Activated B cell treated with CpG ODN at 0.5 μM for 24 hours (primary cell): ENCODE measurements at regions not wholly inside any gene's neighbourhood (a gene's known extent, or its start where the extent isn't known, plus 50 kb on each side); places are given as distances from the start of the nearest gene placed in this dataset.

Experiments
- ATAC-seq: fragments of 200-7000 bp; cut with Tn5 transposase; one replicate; pipeline ENCODE4 v1.10.0; 2021; ENCODE audit warnings: low read depth, mild to moderate bottlenecking, moderate library complexity
- CTCF ChIA-PET: fragments of 350-600 bp; sonication (Branson Sonifier 250); formaldehyde crosslinking; loops from one replicate; lab custom pipeline; 2021; ENCODE audit warnings: antibody characterized with exemption; lab: Charles Lee
- POLR2A ChIA-PET: fragments of 350-600 bp; sonication (Branson Sonifier 250); formaldehyde crosslinking; loops from one replicate; lab custom pipeline; 2021; ENCODE audit warnings: antibody characterized with exemption; lab: Charles Lee
- DNase-seq: peaks from one replicate; pipeline ENCODE4 v3.0.0; 2022
- H3K27ac Mint-ChIP-seq: one replicate; pipeline ENCODE4 v1.8.0; 2020; ENCODE audit warnings: mixed read lengths
- H3K27me3 Mint-ChIP-seq: one replicate; pipeline ENCODE4 v1.8.0; 2021; ENCODE audit warnings: mixed read lengths
- H3K36me3 Mint-ChIP-seq: one replicate; pipeline ENCODE4 v1.8.0; 2021; ENCODE audit warnings: low read depth, mixed read lengths
- H3K4me1 Mint-ChIP-seq: one replicate; pipeline ENCODE4 v1.8.0; 2021; ENCODE audit warnings: mixed read lengths
- H3K4me3 Mint-ChIP-seq: one replicate; pipeline ENCODE4 v1.8.0; 2020; ENCODE audit warnings: mild to moderate bottlenecking, mixed read lengths
- H3K9me3 Mint-ChIP-seq: one replicate; pipeline ENCODE4 v1.8.0; 2020; ENCODE audit warnings: mixed read lengths
- intact Hi-C: fragments of 100-400 bp; cut with micrococcal nuclease; formaldehyde crosslinking; loops from one replicate; pipeline ENCODE4 v1.15.1; 2024
- TF ChIP-seq, protein P1 (sequence below): fragments of 200-600 bp; IDR thresholded peaks from one replicate; pipeline ENCODE4 v1.8.0; 2022; ENCODE audit warnings: antibody characterized with exemption, mild to moderate bottlenecking

DNA sequence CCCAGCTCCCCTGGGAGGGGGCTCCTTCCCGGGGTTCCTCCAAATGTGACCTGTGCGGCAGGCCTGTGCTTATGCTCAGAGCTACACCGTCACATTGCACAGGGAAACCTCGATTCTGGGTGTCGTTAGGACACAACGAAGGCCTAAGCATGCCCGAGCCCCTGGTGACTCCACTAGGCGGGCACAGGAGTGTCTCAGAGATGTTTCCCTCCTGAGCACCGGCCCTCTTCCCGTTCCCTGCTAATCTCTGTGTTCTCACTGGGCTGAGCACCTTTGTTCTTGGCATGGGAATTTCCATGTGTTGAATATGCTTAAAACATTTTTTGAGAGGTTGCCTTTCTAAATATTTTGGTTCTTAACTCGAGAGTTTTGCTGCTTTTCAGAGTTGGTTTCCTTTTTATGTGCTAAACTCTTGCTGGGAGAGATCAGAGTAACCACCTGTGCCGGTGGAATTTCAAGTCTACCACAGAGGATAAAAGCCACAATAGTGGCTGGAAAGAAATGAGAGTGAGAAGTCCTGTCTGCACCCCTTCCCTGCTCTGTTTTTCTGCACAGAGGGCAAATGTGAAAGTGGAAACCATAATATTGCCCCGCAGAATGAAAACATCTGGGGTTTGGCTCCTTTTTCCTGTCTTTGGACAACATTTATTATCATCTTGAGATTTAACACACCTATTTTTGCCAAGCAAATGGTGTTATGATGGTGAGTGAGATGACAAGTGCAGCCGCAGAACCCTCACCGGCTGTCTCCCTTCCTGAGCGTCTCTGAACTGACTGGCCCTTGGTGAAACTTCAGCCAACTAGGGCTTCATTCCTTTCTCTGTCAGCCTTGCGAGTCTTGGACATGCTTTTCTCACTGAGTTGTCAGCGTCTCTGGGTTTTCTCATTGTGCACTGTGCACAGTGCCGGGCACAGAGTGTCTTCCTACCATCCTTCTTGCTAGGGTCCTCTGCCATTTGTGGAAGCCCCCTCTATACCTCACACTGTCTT is 154.1 kb downstream of the VAPA start:
- Mint-ChIP-seq H3K4me3 (no peak overlapping the region), H3K27ac (no peak overlapping the region), H3K36me3 (no peaks in the 10 kb centered on the region), H3K27me3 (peaks cover 5% of the 10 kb centered on the region), H3K9me3 (no peaks in the 10 kb centered on the region), H3K4me1 (no peaks in the 10 kb centered on the region)
- POLR2A ChIA-PET = no interaction called here
- intact Hi-C loops = no loop called here
- no peak for ATAC-seq
- no peak for DNase-seq
- CTCF ChIA-PET = no interaction called here
- TF ChIP-seq, protein P1, sequence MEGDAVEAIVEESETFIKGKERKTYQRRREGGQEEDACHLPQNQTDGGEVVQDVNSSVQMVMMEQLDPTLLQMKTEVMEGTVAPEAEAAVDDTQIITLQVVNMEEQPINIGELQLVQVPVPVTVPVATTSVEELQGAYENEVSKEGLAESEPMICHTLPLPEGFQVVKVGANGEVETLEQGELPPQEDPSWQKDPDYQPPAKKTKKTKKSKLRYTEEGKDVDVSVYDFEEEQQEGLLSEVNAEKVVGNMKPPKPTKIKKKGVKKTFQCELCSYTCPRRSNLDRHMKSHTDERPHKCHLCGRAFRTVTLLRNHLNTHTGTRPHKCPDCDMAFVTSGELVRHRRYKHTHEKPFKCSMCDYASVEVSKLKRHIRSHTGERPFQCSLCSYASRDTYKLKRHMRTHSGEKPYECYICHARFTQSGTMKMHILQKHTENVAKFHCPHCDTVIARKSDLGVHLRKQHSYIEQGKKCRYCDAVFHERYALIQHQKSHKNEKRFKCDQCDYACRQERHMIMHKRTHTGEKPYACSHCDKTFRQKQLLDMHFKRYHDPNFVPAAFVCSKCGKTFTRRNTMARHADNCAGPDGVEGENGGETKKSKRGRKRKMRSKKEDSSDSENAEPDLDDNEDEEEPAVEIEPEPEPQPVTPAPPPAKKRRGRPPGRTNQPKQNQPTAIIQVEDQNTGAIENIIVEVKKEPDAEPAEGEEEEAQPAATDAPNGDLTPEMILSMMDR = no peak

DNA sequence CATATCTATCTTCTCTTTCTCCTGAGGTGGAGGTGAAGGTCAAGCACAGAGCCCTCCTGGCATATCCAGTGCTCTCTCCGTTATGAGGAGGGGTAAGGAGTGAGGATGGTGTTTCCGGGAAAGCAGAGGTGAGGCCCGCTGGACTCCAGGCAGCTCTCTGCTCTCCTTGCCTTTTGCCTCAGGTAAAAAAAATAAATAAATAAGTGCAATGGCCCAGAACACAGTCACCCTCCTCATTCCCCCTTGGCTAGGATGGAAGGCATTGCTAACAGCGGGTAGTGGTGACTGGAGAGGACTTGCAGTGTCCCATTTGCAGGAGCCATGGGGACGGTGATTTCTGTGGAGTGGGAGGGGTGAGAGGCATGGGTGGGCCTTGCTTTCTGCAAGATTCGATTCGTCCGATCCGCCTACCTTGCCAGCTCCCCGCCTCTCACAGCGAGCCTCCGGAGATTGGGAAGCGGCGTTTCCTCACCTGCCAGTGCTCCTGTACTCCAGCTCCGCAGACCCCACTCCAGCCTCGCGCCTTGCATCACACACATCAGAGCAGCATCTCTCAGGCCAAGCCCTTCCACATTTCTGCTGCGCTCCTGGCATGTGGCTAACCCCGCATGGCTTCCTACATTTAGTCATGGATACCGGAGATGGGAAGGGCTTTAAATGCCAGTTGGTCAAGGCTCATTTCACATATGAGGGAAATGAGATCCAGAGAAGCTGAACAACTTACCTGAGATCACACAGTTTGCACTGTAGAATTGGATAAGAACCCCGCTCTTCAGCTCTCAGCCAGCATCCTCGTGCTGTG is 155.2 kb downstream of the VAPA start:
- TF ChIP-seq, protein P1 = no peak
- CTCF ChIA-PET = no interaction called here
- POLR2A ChIA-PET = no interaction called here
- DNase-seq = no peak
- H3K9me3 Mint-ChIP-seq = no peaks in the 10 kb centered on the region
- peaks cover 5% of the 10 kb centered on the region for H3K27me3 Mint-ChIP-seq
- H3K4me3 Mint-ChIP-seq = no peak overlapping the region
- intact Hi-C loops = no loop called here
- H3K36me3 Mint-ChIP-seq = no peaks in the 10 kb centered on the region
- H3K4me1 Mint-ChIP-seq = no peaks in the 10 kb centered on the region
- ATAC-seq = no peak
- H3K27ac Mint-ChIP-seq = no peak overlapping the region

DNA sequence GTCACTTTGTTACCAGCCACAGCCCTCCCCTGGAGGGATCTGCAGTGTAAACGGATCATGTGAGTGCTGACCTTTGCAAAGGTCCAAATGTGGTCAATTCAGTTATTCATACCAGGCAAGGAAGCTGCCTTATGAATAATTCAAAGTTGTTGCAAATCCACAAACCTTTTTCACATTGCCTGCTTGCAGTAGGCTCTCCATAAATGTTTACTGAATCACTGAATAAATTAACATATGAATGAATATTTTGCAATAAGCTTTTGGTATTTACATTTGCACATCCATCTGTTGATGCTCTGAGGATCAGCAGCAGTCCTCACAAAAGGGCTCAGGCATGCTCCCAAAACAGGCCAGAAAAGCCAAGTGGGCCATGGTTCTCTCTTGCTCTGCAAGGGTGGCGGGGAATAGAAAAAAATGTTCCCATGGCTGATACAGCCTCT is 156.8 kb downstream of the VAPA start:
- TF ChIP-seq, protein P1 = no peak
- peaks cover 2% of the 10 kb centered on the region for H3K27me3 Mint-ChIP-seq
- H3K36me3 Mint-ChIP-seq = no peaks in the 10 kb centered on the region
- no peaks in the 10 kb centered on the region for H3K4me1 Mint-ChIP-seq
- H3K27ac Mint-ChIP-seq = no peak overlapping the region
- no peak for ATAC-seq
- H3K9me3 Mint-ChIP-seq = no peaks in the 10 kb centered on the region
- POLR2A ChIA-PET = no interaction called here
- intact Hi-C loops = no loop called here
- CTCF ChIA-PET = no interaction called here
- no peak for DNase-seq
- no peak overlapping the region for H3K4me3 Mint-ChIP-seq

DNA sequence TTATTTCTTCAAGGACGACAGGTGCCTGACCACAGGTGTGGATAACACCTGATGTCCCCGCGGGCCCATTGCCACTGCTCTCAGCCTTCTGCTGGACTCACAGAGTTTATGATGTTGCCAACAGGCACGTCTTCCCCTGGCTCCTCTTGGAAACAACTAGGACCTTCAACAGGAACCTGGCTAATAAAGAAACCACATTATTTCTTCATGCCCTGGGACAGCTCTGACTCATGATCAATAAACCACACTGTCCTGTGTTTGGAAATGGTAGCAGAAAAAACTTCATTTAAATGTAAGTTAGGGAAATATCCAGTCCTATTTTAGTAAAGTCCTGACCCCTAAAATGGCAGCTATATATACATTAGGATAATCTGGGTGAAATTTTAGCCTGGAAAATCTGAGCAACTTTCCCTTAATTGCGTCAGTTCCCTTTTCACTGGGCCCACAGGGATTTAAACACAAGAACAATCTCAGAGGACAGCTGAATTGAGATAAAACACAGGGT is 158.9 kb downstream of the VAPA start:
- intact Hi-C loops = no loop called here
- DNase-seq = no peak
- ChIA-PET CTCF (no interaction called here), POLR2A (no interaction called here)
- H3K4me3 Mint-ChIP-seq = no peak overlapping the region
- TF ChIP-seq, protein P1 = no peak
- H3K4me1 Mint-ChIP-seq = no peaks in the 10 kb centered on the region
- H3K27me3 Mint-ChIP-seq = no peaks in the 10 kb centered on the region
- H3K9me3 Mint-ChIP-seq = no peaks in the 10 kb centered on the region
- ATAC-seq = no peak
- no peaks in the 10 kb centered on the region for H3K36me3 Mint-ChIP-seq
- H3K27ac Mint-ChIP-seq = no peak overlapping the region

DNA sequence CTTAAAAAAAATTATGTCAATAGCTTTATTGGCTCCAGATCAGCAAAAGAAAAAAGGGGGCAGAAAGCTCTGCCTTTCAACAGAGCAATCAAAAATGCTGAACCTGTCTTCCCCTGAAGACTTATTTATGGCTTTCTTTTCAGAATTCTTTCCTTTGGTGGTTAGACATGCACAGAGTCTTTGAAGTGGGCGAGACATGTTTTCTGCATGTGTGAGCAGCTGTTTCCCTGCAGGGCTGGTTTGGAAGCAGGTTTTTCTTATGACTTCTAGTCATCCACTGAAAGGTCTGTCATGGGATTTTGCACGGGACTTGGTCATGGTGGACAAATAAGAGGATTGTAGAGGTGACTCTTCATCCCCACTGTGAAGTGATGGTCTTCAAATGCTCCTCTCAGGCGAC is 160.3 kb downstream of the VAPA start:
- ChIA-PET POLR2A (no interaction called here), CTCF (no interaction called here)
- DNase-seq = no peak
- Mint-ChIP-seq H3K4me3 (no peak overlapping the region), H3K9me3 (no peaks in the 10 kb centered on the region), H3K36me3 (no peaks in the 10 kb centered on the region), H3K27ac (no peak overlapping the region), H3K4me1 (no peaks in the 10 kb centered on the region), H3K27me3 (no peaks in the 10 kb centered on the region)
- no peak for ATAC-seq
- TF ChIP-seq, protein P1 = no peak
- intact Hi-C loops = no loop called here
